ENCODE measurements at regions not wholly inside any gene's neighbourhood (a gene's known extent, or its start where the extent isn't known, plus 50 kb on each side); places are given as distances from the start of the nearest gene placed in this dataset.

- peaks cover 8% of the 10 kb centered on the region; the same call in 1 of the 2 replicates for H3K9me2 ChIP-seq (ENCODE audit: insufficient read depth)
- H3K27me3 Mint-ChIP-seq (ENCODE audit: insufficient read depth, low read depth, poor library complexity): peaks cover 2% of the 10 kb centered on the region
- no peaks in the 10 kb centered on the region for H3K27me3 ChIP-seq (ENCODE audit: insufficient read depth)
- no peak for ATAC-seq
- no peaks in the 10 kb centered on the region for H3F3A ChIP-seq (replicated peaks; ENCODE audit: low read depth)
- DNase-seq (ENCODE audit: low spot score): no peak
- no peaks in the 10 kb centered on the region for H3K4me1 Mint-ChIP-seq
- no peak overlapping the region for H3K4me3 Mint-ChIP-seq
- no peaks in the 10 kb centered on the region for H3K4me1 ChIP-seq (ENCODE audit: insufficient read depth)
- H3K79me2 ChIP-seq (replicated peaks; ENCODE audit: insufficient read depth): no peaks in the 10 kb centered on the region
- H3K9me3 Mint-ChIP-seq: no peaks in the 10 kb centered on the region
- no peaks in the 10 kb centered on the region for H3K36me3 ChIP-seq (ENCODE audit: insufficient read depth)
- no peak overlapping the region for H2AFZ ChIP-seq
- TF ChIP-seq JUNB (IDR thresholded peaks at IDR 0.05; ENCODE audit: unreplicated experiment) (no peak), ZNF331 (CRISPR knock-in tag; IDR thresholded peaks at IDR 0.05; ENCODE audit: low read depth) (no peak), EZH2 (IDR thresholded peaks at IDR 0.05; ENCODE audit: low read depth, unreplicated experiment) (no peak), EZH2phosphoT487 (IDR thresholded peaks at IDR 0.05; ENCODE audit: unreplicated experiment) (no peak), NANOG (IDR thresholded peaks at IDR 0.05; ENCODE audit: borderline replicate concordance) (no peak), REST (IDR thresholded peaks at IDR 0.05; ENCODE audit: unreplicated experiment) (no peak), ZNF462 (CRISPR knock-in tag; IDR thresholded peaks at IDR 0.05) (no peak), POLR2AphosphoS5 (IDR thresholded peaks at IDR 0.05; ENCODE audit: low read depth) (no peak), CREB1 (CRISPR knock-in tag; IDR thresholded peaks at IDR 0.05; ENCODE audit: low read depth) (no peak), ZNF114 (CRISPR knock-in tag; IDR thresholded peaks at IDR 0.05) (no peak), CTCF (conservative IDR thresholded peaks at IDR 0.05; ENCODE audit: low read depth in 2 of 2) (no peak), ETS1 (IDR thresholded peaks at IDR 0.05) (no peak), STAT1 (IDR thresholded peaks at IDR 0.05; ENCODE audit: unreplicated experiment) (no peak)
- H3K27ac ChIP-seq (ENCODE audit: low read depth): no peak overlapping the region
- H3K4me2 ChIP-seq: no peak overlapping the region
- no peaks in the 10 kb centered on the region for H4K20me1 ChIP-seq (replicated peaks; ENCODE audit: insufficient read depth)
- no peak overlapping the region for H3K4me3 ChIP-seq
- no peak overlapping the region for H3K27ac Mint-ChIP-seq
- H3K36me3 Mint-ChIP-seq (ENCODE audit: low read depth): no peaks in the 10 kb centered on the region
Observed at GRCh38 chr9:13734601-13735000, 455.1 kb upstream of the MPDZ start.

Measured in GM23338 (cell line).